Esophagus squamous epithelium (tissue), 5 donors: ENCODE measurements at regions not wholly inside any gene's neighbourhood (a gene's known extent, or its start where the extent isn't known, plus 50 kb on each side); places are given as distances from the start of the nearest gene placed in this dataset.

Experiments
- DNase-seq: peaks from one replicate; lab custom pipeline; 2025; lab: John Stamatoyannopoulos, UW
- H3K27ac ChIP-seq, 4 donors: fragments of 200-600 bp; sonication (generic); one replicate each; pipeline ENCODE4 v1.5.1; 2016 to 2019; ENCODE audit warnings: mild to moderate bottlenecking in 1 of 4
- H3K27me3 ChIP-seq, 4 donors: fragments of 200-600 bp; sonication (generic); 1 replicate in 3 of 4; 2 replicates in 1 of 4; pipeline versions ENCODE4 v1.5.1 to v1.6.0; 2017 to 2021; ENCODE audit warnings: antibody characterized with exemption in 1 of 4
- H3K36me3 ChIP-seq, 3 donors: fragments of 200-600 bp; sonication (generic); one replicate each; pipeline ENCODE4 v1.5.1; 2016 to 2019
- H3K4me1 ChIP-seq, 3 donors: fragments of 200-600 bp; sonication (generic); one replicate each; pipeline ENCODE4 v1.5.1; 2017 to 2019
- H3K4me3 ChIP-seq, 4 donors: fragments of 200-600 bp; sonication (generic); 1 replicate in 3 of 4; 2 replicates in 1 of 4; pipeline ENCODE4 v1.5.1; 2016 to 2019; ENCODE audit warnings: mild to moderate bottlenecking in 2 of 4, moderate library complexity in 1 of 4
- H3K9me3 ChIP-seq, 3 donors: fragments of 200-600 bp; sonication (generic); one replicate each; pipeline ENCODE4 v1.5.1; 2016 to 2019
- POLR2A ChIP-seq, 4 donors: fragments of 450-650 bp; IDR thresholded peaks; one replicate each; pipeline ENCODE4 v1.6.1; 2017; ENCODE audit warnings: antibody characterized with exemption in 4 of 4, mild to moderate bottlenecking in 4 of 4, moderate library complexity in 3 of 4
- WGBS, 2 donors: methylation state at CpG; one replicate each; pipeline ENCODE4 v1.1.5; 2018; 5-methylcytosine and 5-hydroxymethylcytosine counted together
- intact Hi-C: fragments of 100-400 bp; cut with DNase I; formaldehyde crosslinking; loops from one replicate; pipeline ENCODE4 v1.15.0; 2022
- TF ChIP-seq, protein P1 (sequence below), 6 experiments: fragments of 450-650 bp in 4 of 6; fragments of 200-600 bp in 2 of 6; sonication (generic) in 2 of 6; IDR thresholded peaks; one replicate each; pipeline ENCODE4 v1.5.1; 2016 to 2019; ENCODE audit warnings: antibody characterized with exemption in 6 of 6, mild to moderate bottlenecking in 4 of 6, moderate library complexity in 4 of 6
- donor health status: DM: yes; HTN: yes; CAD: no.

GRCh38 chr18:75582406-75582821 lies 154.9 kb upstream of the SMIM21 start:
- no peaks in the 10 kb centered on the region for H3K36me3 ChIP-seq
- no peak for DNase-seq
- H3K4me3 ChIP-seq, result no peak overlapping the region
- intact Hi-C loops, result no loop called here
- 65 to 67% methylated on average over 3 of the region's 3 CpGs for WGBS, 2 donors
- TF ChIP-seq, protein P1, sequence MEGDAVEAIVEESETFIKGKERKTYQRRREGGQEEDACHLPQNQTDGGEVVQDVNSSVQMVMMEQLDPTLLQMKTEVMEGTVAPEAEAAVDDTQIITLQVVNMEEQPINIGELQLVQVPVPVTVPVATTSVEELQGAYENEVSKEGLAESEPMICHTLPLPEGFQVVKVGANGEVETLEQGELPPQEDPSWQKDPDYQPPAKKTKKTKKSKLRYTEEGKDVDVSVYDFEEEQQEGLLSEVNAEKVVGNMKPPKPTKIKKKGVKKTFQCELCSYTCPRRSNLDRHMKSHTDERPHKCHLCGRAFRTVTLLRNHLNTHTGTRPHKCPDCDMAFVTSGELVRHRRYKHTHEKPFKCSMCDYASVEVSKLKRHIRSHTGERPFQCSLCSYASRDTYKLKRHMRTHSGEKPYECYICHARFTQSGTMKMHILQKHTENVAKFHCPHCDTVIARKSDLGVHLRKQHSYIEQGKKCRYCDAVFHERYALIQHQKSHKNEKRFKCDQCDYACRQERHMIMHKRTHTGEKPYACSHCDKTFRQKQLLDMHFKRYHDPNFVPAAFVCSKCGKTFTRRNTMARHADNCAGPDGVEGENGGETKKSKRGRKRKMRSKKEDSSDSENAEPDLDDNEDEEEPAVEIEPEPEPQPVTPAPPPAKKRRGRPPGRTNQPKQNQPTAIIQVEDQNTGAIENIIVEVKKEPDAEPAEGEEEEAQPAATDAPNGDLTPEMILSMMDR (IDR thresholded peaks at IDR 0.05), result no peak
- TF ChIP-seq POLR2A (IDR thresholded peaks at IDR 0.05), result no peak
- no peaks in the 10 kb centered on the region for H3K27me3 ChIP-seq
- H3K9me3 ChIP-seq, result no peaks in the 10 kb centered on the region
- no peaks in the 10 kb centered on the region for H3K4me1 ChIP-seq
- no peak overlapping the region for H3K27ac ChIP-seq

DNA sequence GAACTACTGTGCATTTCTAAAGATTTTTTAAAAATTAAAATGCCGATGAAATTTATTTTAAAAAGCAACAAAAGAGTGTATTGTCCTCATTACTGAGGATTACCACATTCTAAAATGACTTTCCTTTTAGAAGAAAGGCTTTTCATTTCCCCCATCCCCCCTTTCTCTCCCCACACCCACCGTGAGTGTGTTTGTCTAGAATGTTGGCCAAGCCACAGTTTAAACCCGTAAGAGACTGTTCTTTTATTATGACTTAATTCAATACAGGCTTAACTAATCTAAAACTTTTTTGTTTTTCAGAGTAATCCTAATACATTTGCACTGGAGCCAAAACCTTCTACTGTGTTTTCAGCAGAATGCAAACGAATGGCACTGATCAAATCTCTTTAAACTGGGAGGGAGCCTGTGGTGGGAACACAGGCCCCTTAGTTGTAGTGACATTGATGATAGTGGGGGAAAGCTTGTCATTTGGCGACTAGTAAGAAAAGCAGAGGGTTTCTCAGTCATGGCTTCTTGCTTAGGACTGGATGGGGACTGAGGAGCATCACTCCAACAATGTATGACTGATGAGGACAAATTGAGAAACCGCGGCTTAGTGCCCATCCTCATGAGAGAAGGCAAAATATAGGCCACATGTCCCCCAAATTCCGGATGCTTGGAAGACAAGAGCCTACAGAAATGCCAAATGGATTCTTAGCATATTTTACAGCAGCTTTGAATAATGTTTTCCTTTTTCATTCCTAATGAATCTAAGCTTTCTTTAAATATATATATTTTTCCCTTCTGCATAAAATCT lies 154.0 kb upstream of the SMIM21 start:
- no peaks in the 10 kb centered on the region for H3K9me3 ChIP-seq
- no peaks in the 10 kb centered on the region for H3K36me3 ChIP-seq
- TF ChIP-seq, protein P1 (IDR thresholded peaks at IDR 0.05), result no peak
- TF ChIP-seq POLR2A (IDR thresholded peaks at IDR 0.05), result no peak
- H3K27me3 ChIP-seq, result no peaks in the 10 kb centered on the region
- H3K4me3 ChIP-seq, result no peak overlapping the region
- H3K27ac ChIP-seq, result no peak overlapping the region
- H3K4me1 ChIP-seq, result no peaks in the 10 kb centered on the region
- no peak for DNase-seq
- WGBS, 2 donors, result 50 to 57% methylated on average over 8 of the region's 8 CpGs
- intact Hi-C loops, result no loop called here

DNA sequence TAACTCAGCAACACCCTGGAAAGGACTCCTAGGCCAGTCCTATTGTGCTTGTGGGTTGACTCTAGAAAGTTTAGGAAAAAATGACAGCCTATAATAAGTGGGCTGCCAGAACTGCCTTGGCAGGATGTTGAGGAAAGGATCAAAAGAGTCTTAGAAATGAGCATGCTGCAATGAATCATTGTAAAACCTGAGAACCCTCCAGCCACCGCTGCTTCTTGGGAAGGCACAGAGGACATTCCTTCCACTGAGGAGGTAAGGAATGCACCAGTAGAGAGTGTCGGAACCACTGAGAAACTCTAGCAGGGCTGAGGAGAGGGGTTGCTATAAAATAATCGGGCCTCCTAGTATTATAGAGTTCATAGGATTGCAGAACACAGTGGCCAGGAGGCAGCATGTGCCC lies 146.7 kb upstream of the SMIM21 start:
- 52 to 75% methylated on average over 3 of the region's 3 CpGs for WGBS, 2 donors
- no peaks in the 10 kb centered on the region for H3K36me3 ChIP-seq
- no peak for TF ChIP-seq POLR2A (IDR thresholded peaks at IDR 0.05)
- TF ChIP-seq, protein P1 (IDR thresholded peaks at IDR 0.05), result no peak
- no peaks in the 10 kb centered on the region for H3K9me3 ChIP-seq
- no peaks in the 10 kb centered on the region for H3K27me3 ChIP-seq
- no peak overlapping the region for H3K4me3 ChIP-seq
- H3K27ac ChIP-seq, result no peak overlapping the region
- intact Hi-C loops, result no loop called here
- DNase-seq, result no peak
- no peaks in the 10 kb centered on the region for H3K4me1 ChIP-seq

GRCh38 chr18:75563150-75563549 lies 135.6 kb upstream of the SMIM21 start:
- H3K4me1 ChIP-seq, result no peaks in the 10 kb centered on the region
- H3K27me3 ChIP-seq, result no peaks in the 10 kb centered on the region
- no peaks in the 10 kb centered on the region for H3K9me3 ChIP-seq
- DNase-seq, result no peak
- H3K36me3 ChIP-seq, result no peaks in the 10 kb centered on the region
- intact Hi-C loops, result no loop called here
- TF ChIP-seq, protein P1 (IDR thresholded peaks at IDR 0.05), result no peak
- TF ChIP-seq POLR2A (IDR thresholded peaks at IDR 0.05), result no peak
- no peak overlapping the region for H3K27ac ChIP-seq
- 80 to 85% methylated on average over 5 of the region's 5 CpGs for WGBS, 2 donors
- H3K4me3 ChIP-seq, result no peak overlapping the region

GRCh38 chr18:75562216-75562615 lies 134.7 kb upstream of the SMIM21 start:
- DNase-seq, result no peak
- intact Hi-C loops, result no loop called here
- 58 to 76% methylated on average over 5 of the region's 5 CpGs for WGBS, 2 donors

More at GRCh38 chr18:75562216-75562615, 134.7 kb upstream of the SMIM21 start:
- Histone ChIP-seq H3K36me3 (no peaks in the 10 kb centered on the region), H3K4me3 (no peak overlapping the region), H3K27me3 (no peaks in the 10 kb centered on the region), H3K9me3 (no peaks in the 10 kb centered on the region), H3K4me1 (no peaks in the 10 kb centered on the region), H3K27ac (no peak overlapping the region)
- TF ChIP-seq POLR2A (IDR thresholded peaks at IDR 0.05), result no peak
